A549 (cell line): ENCODE measurements at regions not wholly inside any gene's neighbourhood (a gene's known extent, or its start where the extent isn't known, plus 50 kb on each side); places are given as distances from the start of the nearest gene placed in this dataset.

Experiments
- ATAC-seq, 2 experiments: fragments of 200-7000 bp in 1 of 2; fragments of >200 bp in 1 of 2; cut with Nextera tagmentation in 1 of 2; cut with Tn5 transposase in 1 of 2; 3 replicates each; pipeline versions ENCODE4 v1.8.0 to v1.9.1; 2018 to 2020; ENCODE audit warnings: mild to moderate bottlenecking in 1 of 2, moderate library complexity in 1 of 2
- CTCF ChIA-PET: fragments of 300-600 bp; sonication (Branson Sonifier 250); formaldehyde crosslinking; extraction: SDS; loops from one replicate; lab custom pipeline; 2021; ENCODE audit warnings: antibody characterized with exemption, inconsistent platforms; lab: Yijun Ruan, JAX
- POLR2A ChIA-PET: fragments of 350-600 bp; formaldehyde crosslinking; extraction: SDS; loops from one replicate; lab custom pipeline; 2021; ENCODE audit warnings: antibody characterized with exemption, inconsistent platforms; lab: Yijun Ruan, JAX
- DNase-seq, 2 experiments: peaks; one replicate each; pipeline versions ENCODE4 v3.0.0 to v3.0.0-alpha.2; 2011 to 2016; ENCODE audit warnings: low read depth in 1 of 2, low spot score in 1 of 2
- FAIRE-seq: peaks from 2 replicates; lab custom pipeline; 2011; peaks lifted over from hg19 to GRCh38; lab: Jason Lieb, UNC
- H3K27ac ChIP-seq, 2 experiments: fragments of >200 bp; sonication (Bioruptor Twin); formaldehyde crosslinking; 3 replicates each; pipeline ENCODE4 v1.5.1; 2016 to 2017
- H3K4me1 ChIP-seq: fragments of >200 bp; sonication (Bioruptor Twin); formaldehyde crosslinking; 3 replicates; pipeline ENCODE4 v1.6.1; 2016
- H3K4me2 ChIP-seq: fragments of >200 bp; sonication (Bioruptor Twin); formaldehyde crosslinking; 3 replicates; pipeline ENCODE4 v1.6.1; 2016
- H3K4me3 ChIP-seq: fragments of >200 bp; sonication (Bioruptor Twin); formaldehyde crosslinking; 3 replicates; pipeline ENCODE4 v1.5.1; 2016
- H3K9me3 ChIP-seq: fragments of >200 bp; sonication (Bioruptor Twin); formaldehyde crosslinking; 3 replicates; pipeline ENCODE4 v1.6.1; 2016
- ATOH8 ChIP-seq: fragments of 250-450 bp; sonication (Bioruptor Pico); IDR thresholded peaks from 2 replicates; pipeline ENCODE4 v1.5.0; 2020; ENCODE audit warnings: low read depth, mild to moderate bottlenecking, moderate library complexity
- CBX2 ChIP-seq: fragments of 200-600 bp; sonication (generic); IDR thresholded peaks from 2 replicates; pipeline ENCODE4 v1.6.1; 2016; ENCODE audit warnings: low read depth, mild to moderate bottlenecking, borderline replicate concordance
- CEBPB ChIP-seq, 2 experiments: fragments of >200 bp in 1 of 2; sonication (Bioruptor Twin) in 1 of 2; formaldehyde crosslinking in 1 of 2; IDR thresholded peaks; 2 replicates each; pipeline ENCODE4 v1.6.1; 2012 to 2016
- CHD2 ChIP-seq: fragments of 150-350 bp; IDR thresholded peaks from 2 replicates; pipeline ENCODE4 v1.6.1; 2014; ENCODE audit warnings: low read length; ENCODE audit not compliant: partially characterized antibody
- CHD4 ChIP-seq: fragments of 200-600 bp; sonication (generic); IDR thresholded peaks from 2 replicates; pipeline ENCODE4 v1.6.1; 2016; ENCODE audit warnings: antibody characterized with exemption, mild to moderate bottlenecking, borderline replicate concordance
- EHMT2 ChIP-seq: fragments of 200-600 bp; sonication (generic); IDR thresholded peaks from 2 replicates; pipeline ENCODE4 v1.6.1; 2016; ENCODE audit warnings: antibody characterized with exemption, low read depth, mild to moderate bottlenecking, moderate library complexity
- EP300 ChIP-seq, 2 experiments: fragments of >200 bp; sonication (Bioruptor Twin); formaldehyde crosslinking; IDR thresholded peaks; 2 replicates in 1 of 2; 3 replicates in 1 of 2; pipeline ENCODE4 v1.6.1; 2016 to 2017
- FOSL2 ChIP-seq, 2 experiments: fragments of 450-650 bp in 1 of 2; fragments of >200 bp in 1 of 2; sonication (Bioruptor Twin) in 1 of 2; formaldehyde crosslinking; IDR thresholded peaks; 2 replicates each; pipeline versions ENCODE4 v1.5.0 to v1.6.1; 2016 to 2020; ENCODE audit warnings: mild to moderate bottlenecking in 1 of 2, moderate library complexity in 1 of 2
- FOXS1 ChIP-seq: fragments of 250-450 bp; sonication (Bioruptor Pico); IDR thresholded peaks from 2 replicates; pipeline ENCODE4 v1.5.0; 2020; ENCODE audit warnings: mild to moderate bottlenecking, moderate library complexity
- HDAC2 ChIP-seq: fragments of 200-600 bp; sonication (generic); IDR thresholded peaks from 2 replicates; pipeline ENCODE4 v1.6.1; 2016
- HES2 ChIP-seq: fragments of >200 bp; sonication (Bioruptor Twin); formaldehyde crosslinking; IDR thresholded peaks from 2 replicates; pipeline ENCODE4 v1.6.1; 2016
- HEYL ChIP-seq: fragments of 250-450 bp; sonication (Bioruptor Pico); IDR thresholded peaks from 2 replicates; pipeline ENCODE4 v1.8.0; 2021; ENCODE audit warnings: mild to moderate bottlenecking, moderate library complexity
- HMGXB4 ChIP-seq: fragments of 250-450 bp; sonication (Bioruptor Pico); IDR thresholded peaks from 2 replicates; pipeline ENCODE4 v1.5.0; 2021; ENCODE audit warnings: mild to moderate bottlenecking, moderate library complexity, borderline replicate concordance
- HOXB13 ChIP-seq: fragments of 250-450 bp; sonication (Bioruptor Pico); IDR thresholded peaks from 2 replicates; pipeline ENCODE4 v1.5.0; 2020; ENCODE audit warnings: low read depth, mild to moderate bottlenecking, moderate library complexity
- HOXB5 ChIP-seq: fragments of 250-450 bp; sonication (Bioruptor Pico); IDR thresholded peaks from 2 replicates; pipeline ENCODE4 v1.5.0; 2020; ENCODE audit warnings: mild to moderate bottlenecking, moderate library complexity
- JUN ChIP-seq, 2 experiments: fragments of >200 bp; sonication (Bioruptor Twin); formaldehyde crosslinking; IDR thresholded peaks; 2 replicates in 1 of 2; 3 replicates in 1 of 2; pipeline ENCODE4 v1.6.1; 2016 to 2017
- KDM1A ChIP-seq: fragments of 200-600 bp; sonication (generic); IDR thresholded peaks from 2 replicates; pipeline ENCODE4 v1.6.1; 2016; ENCODE audit warnings: low read depth, mild to moderate bottlenecking
- MAZ ChIP-seq: fragments of 150-350 bp; IDR thresholded peaks from 2 replicates; pipeline ENCODE4 v1.6.1; 2014; ENCODE audit warnings: antibody characterized with exemption, low read depth, low read length, borderline replicate concordance
- PBX3 ChIP-seq: IDR thresholded peaks from 2 replicates; pipeline ENCODE4 v1.6.1; 2012
- PHF8 ChIP-seq: fragments of 200-600 bp; sonication (generic); IDR thresholded peaks from 2 replicates; pipeline ENCODE4 v1.6.1; 2016; ENCODE audit warnings: low read depth, mild to moderate bottlenecking, antibody characterized with exemption, moderate library complexity, borderline replicate concordance
- POLR2AphosphoS2 ChIP-seq: conservative IDR thresholded peaks from 2 replicates; pipeline ENCODE4 v1.6.1; 2012; ENCODE audit warnings: low read length, improper control_type of control experiment, inconsistent platforms
- RAD21 ChIP-seq, 2 experiments: fragments of >200 bp in 1 of 2; sonication (Bioruptor Twin) in 1 of 2; formaldehyde crosslinking in 1 of 2; IDR thresholded peaks in 1 of 2; conservative IDR thresholded peaks in 1 of 2; 2 replicates in 1 of 2; 3 replicates in 1 of 2; pipeline ENCODE4 v1.6.1; 2012 to 2018; ENCODE audit warnings: inconsistent platforms in 1 of 2
- RCOR1 ChIP-seq: fragments of 150-350 bp; IDR thresholded peaks from 2 replicates; pipeline ENCODE4 v1.6.1; 2014; ENCODE audit warnings: antibody characterized with exemption, low read length, low read depth
- RFX5 ChIP-seq: fragments of 450-650 bp; IDR thresholded peaks from 2 replicates; pipeline ENCODE4 v1.7.1; 2014; ENCODE audit warnings: antibody characterized with exemption, mild to moderate bottlenecking, moderate library complexity
- TFCP2L1 ChIP-seq: fragments of 250-450 bp; sonication (Bioruptor Pico); IDR thresholded peaks from 2 replicates; pipeline ENCODE4 v1.5.0; 2021; ENCODE audit warnings: mild to moderate bottlenecking
- TP53 ChIP-seq: fragments of 250-450 bp; sonication (Bioruptor Pico); IDR thresholded peaks from 2 replicates; pipeline ENCODE4 v1.5.0; 2021; ENCODE audit warnings: mild to moderate bottlenecking, moderate library complexity
- USF2 ChIP-seq: fragments of 450-650 bp; IDR thresholded peaks from 2 replicates; pipeline ENCODE4 v1.6.1; 2014; ENCODE audit warnings: antibody characterized with exemption
- ZC3H11A ChIP-seq: fragments of 450-650 bp; IDR thresholded peaks from 2 replicates; pipeline ENCODE4 v1.6.1; 2014; ENCODE audit warnings: antibody characterized with exemption, mild to moderate bottlenecking
- WGBS: methylation state at CpG from one replicate; pipeline ENCODE4 v1.1.6; 2017; ENCODE audit errors: missing lambda C conversion rate; 5-methylcytosine and 5-hydroxymethylcytosine counted together

GRCh38 chr20:16170406-16170971, 402.8 kb downstream of the KIF16B start:
- Histone ChIP-seq H3K9me3 (no peaks in the 10 kb centered on the region), H3K4me1 (no peaks in the 10 kb centered on the region), H3K4me2 (no peak overlapping the region), H3K27ac (no peak overlapping the region), H3K4me3 (no peak overlapping the region)
- FAIRE-seq: no peak
- POLR2A ChIA-PET: no interaction called here
- no peak for ATAC-seq
- CTCF ChIA-PET: no interaction called here
- TF ChIP-seq HDAC2: no peak
- TF ChIP-seq HEYL (CRISPR knock-in tag): no peak
- no peak for TF ChIP-seq KDM1A
- TF ChIP-seq ZC3H11A: no peak
- no peak for TF ChIP-seq HES2
- no peak for TF ChIP-seq PBX3
- no peak for TF ChIP-seq TP53 (CRISPR knock-in tag)
- TF ChIP-seq HOXB13 (CRISPR knock-in tag): no peak
- no peak for TF ChIP-seq ATOH8 (CRISPR knock-in tag)
- TF ChIP-seq JUN (IDR thresholded peaks at IDR 0.05): no peak
- TF ChIP-seq PHF8: no peak
- no peak for TF ChIP-seq FOSL2 (IDR thresholded peaks at IDR 0.05)
- TF ChIP-seq FOSL2 (CRISPR knock-in tag; IDR thresholded peaks at IDR 0.05): no peak
- no peak for TF ChIP-seq MAZ
- no peak for TF ChIP-seq CEBPB (IDR thresholded peaks at IDR 0.05)
- no peak for TF ChIP-seq RFX5
- TF ChIP-seq CBX2: no peak
- TF ChIP-seq CHD4: no peak
- TF ChIP-seq FOXS1: no peak
- no peak for DNase-seq
- 28% methylated on average over 7 of the region's 7 CpGs for WGBS

GRCh38 chr20:16167423-16168130, 405.7 kb downstream of the KIF16B start:
- CTCF ChIA-PET: no interaction called here
- WGBS: 20% methylated on average over 2 of the region's 2 CpGs
- no peak overlapping the region for H3K27ac ChIP-seq
- POLR2A ChIA-PET: no interaction called here
- H3K4me3 ChIP-seq: no peak overlapping the region
- no peak overlapping the region for H3K4me2 ChIP-seq
- FAIRE-seq (no peak), ATAC-seq (no peak), DNase-seq (no peak)
- no peaks in the 10 kb centered on the region for H3K4me1 ChIP-seq
- no peak for TF ChIP-seq CBX2
- no peak for TF ChIP-seq RAD21 (conservative IDR thresholded peaks at IDR 0.05 in 1 of 2, IDR thresholded peaks at IDR 0.05 in 1 of 2)
- no peak for TF ChIP-seq TFCP2L1 (CRISPR knock-in tag)
- no peak for TF ChIP-seq HEYL (CRISPR knock-in tag)
- TF ChIP-seq HMGXB4 (CRISPR knock-in tag): no peak
- no peak for TF ChIP-seq FOSL2 (IDR thresholded peaks at IDR 0.05)
- no peak for TF ChIP-seq FOSL2 (CRISPR knock-in tag; IDR thresholded peaks at IDR 0.05)
- no peak for TF ChIP-seq RFX5
- no peak for TF ChIP-seq RCOR1
- TF ChIP-seq HOXB5 (CRISPR knock-in tag): no peak
- no peak for TF ChIP-seq EHMT2
- TF ChIP-seq EP300 (IDR thresholded peaks at IDR 0.05): no peak
- TF ChIP-seq POLR2AphosphoS2: no peak
- TF ChIP-seq USF2: no peak
- no peak for TF ChIP-seq CHD2
- TF ChIP-seq HDAC2: no peak
- TF ChIP-seq TP53 (CRISPR knock-in tag): no peak
- H3K9me3 ChIP-seq: no peaks in the 10 kb centered on the region
